ENCODE measurements at regions not wholly inside any gene's neighbourhood (a gene's known extent, or its start where the extent isn't known, plus 50 kb on each side); places are given as distances from the start of the nearest gene placed in this dataset.

GRCh38 chr7:130923365-130923764, 189.4 kb upstream of the KLF14 start:
- no peak for DNase-seq (ENCODE audit: extremely low spot score)
- ChIA-PET POLR2A (interaction anchor here (0.6 kb wide), 1 partner anchor 12 kb away, joined by 3 read pairs; no protein-coding TSS in a partner anchor), CTCF (interaction anchor here (1.5 to 1.7 kb wide), 3 partner anchors 9 to 59 kb away, joined by 4 to 7 read pairs (median 6); no protein-coding TSS in a partner anchor)
- TF ChIP-seq CTCF (IDR thresholded peaks at IDR 0.05; ENCODE audit: control extremely low read depth, extremely low read depth, low read depth, missing control alignments), result no peak

- ChIA-PET CTCF (interaction anchor here (0.7 to 1.5 kb wide), 4 partner anchors 9 to 27 kb away, joined by 3 to 4 read pairs (median 4); no protein-coding TSS in a partner anchor), POLR2A (no interaction called here)
- DNase-seq (ENCODE audit: extremely low spot score), result no peak
- no peak for TF ChIP-seq CTCF (IDR thresholded peaks at IDR 0.05; ENCODE audit: control extremely low read depth, extremely low read depth, low read depth, missing control alignments)
These were observed 189.9 kb upstream of the KLF14 start for GRCh38 chr7:130923930-130924329.

GRCh38 chr7:130925136-130925794, 191.3 kb upstream of the KLF14 start:
- ChIA-PET POLR2A (no interaction called here), CTCF (interaction anchor here (1.0 to 1.5 kb wide), 3 partner anchors 8 to 22 kb away, joined by 3 to 4 read pairs (median 3); no protein-coding TSS in a partner anchor)
- no peak for DNase-seq (ENCODE audit: extremely low spot score)
- no peak for TF ChIP-seq CTCF (IDR thresholded peaks at IDR 0.05; ENCODE audit: control extremely low read depth, extremely low read depth, low read depth, missing control alignments)

- DNase-seq (ENCODE audit: extremely low spot score), result no peak
- POLR2A ChIA-PET, result interaction anchor here (0.6 kb wide), 1 partner anchor 180 kb away, joined by 7 read pairs; no protein-coding TSS in a partner anchor
- CTCF ChIA-PET, result interaction anchor here (1.3 to 5.1 kb wide), 2 partner anchors 14 to 18 kb away, joined by 3 to 26 read pairs; no protein-coding TSS in a partner anchor
- no peak for TF ChIP-seq CTCF (IDR thresholded peaks at IDR 0.05; ENCODE audit: control extremely low read depth, extremely low read depth, low read depth, missing control alignments)
These were observed 192.1 kb upstream of the KLF14 start for GRCh38 chr7:130926001-130926691.

GRCh38 chr7:130927062-130927461, 193.1 kb upstream of the KLF14 start:
- POLR2A ChIA-PET, result no interaction called here
- TF ChIP-seq CTCF (IDR thresholded peaks at IDR 0.05; ENCODE audit: control extremely low read depth, extremely low read depth, low read depth, missing control alignments), result no peak
- CTCF ChIA-PET, result interaction anchor here (5.1 to 8.1 kb wide), 2 partner anchors 13 to 31 kb away, joined by 26 read pairs; no protein-coding TSS in a partner anchor
- DNase-seq (ENCODE audit: extremely low spot score), result no peak

- no peak for TF ChIP-seq CTCF (IDR thresholded peaks at IDR 0.05; ENCODE audit: control extremely low read depth, extremely low read depth, low read depth, missing control alignments)
- POLR2A ChIA-PET, result no interaction called here
- CTCF ChIA-PET, result interaction anchor here (5.1 to 8.1 kb wide), 2 partner anchors 13 to 32 kb away, joined by 26 read pairs; no protein-coding TSS in a partner anchor
- DNase-seq (ENCODE audit: extremely low spot score), result no peak
These were observed 193.6 kb upstream of the KLF14 start for GRCh38 chr7:130927564-130927963.
